NCI-H1930 (cell line): ENCODE measurements at regions not wholly inside any gene's neighbourhood (a gene's known extent, or its start where the extent isn't known, plus 50 kb on each side); places are given as distances from the start of the nearest gene placed in this dataset.
A peak's percentile ranks its signal among the peaks of the same experiment; 100 is the strongest.

ENCODE experiments used
- DNase-seq, 2 experiments: peaks; one replicate each; lab custom pipeline; 2025; lab: John Stamatoyannopoulos, UW

- no peak for DNase-seq
These were observed 118.7 kb downstream of the ZFP36L2 start for GRCh38 chr2:43107679-43108078.

- no peak for DNase-seq
These were observed 119.6 kb downstream of the ZFP36L2 start for GRCh38 chr2:43106559-43107527.

GRCh38 chr2:43105586-43106558 lies 120.5 kb downstream of the ZFP36L2 start:
- no peak for DNase-seq

GRCh38 chr2:43104763-43105162 lies 121.6 kb downstream of the ZFP36L2 start:
- no peak for DNase-seq

- DNase-seq, result no peak
These were observed 122.3 kb downstream of the ZFP36L2 start for GRCh38 chr2:43104106-43104505.

- DNase-seq, result no peak
These were observed 123.4 kb downstream of the ZFP36L2 start for GRCh38 chr2:43103093-43103404.

- DNase-seq, result no peak
These were observed 123.9 kb downstream of the ZFP36L2 start for GRCh38 chr2:43102366-43103092.

- DNase-seq, result no peak
These were observed 124.7 kb downstream of the ZFP36L2 start for GRCh38 chr2:43101751-43102150.

- peak in 1 of 2 experiments; percentile 16 for DNase-seq
These were observed 125.3 kb downstream of the ZFP36L2 start for GRCh38 chr2:43100883-43101662.

GRCh38 chr2:43100362-43100882 lies 126.0 kb downstream of the ZFP36L2 start:
- DNase-seq, result peak in 1 of 2 experiments; percentile 7

GRCh38 chr2:43099797-43100196 lies 126.6 kb downstream of the ZFP36L2 start:
- no peak for DNase-seq

- DNase-seq, result no peak
These were observed 127.9 kb downstream of the ZFP36L2 start for GRCh38 chr2:43098539-43098938.

GRCh38 chr2:43097644-43098408 lies 128.6 kb downstream of the ZFP36L2 start:
- no peak for DNase-seq

- no peak for DNase-seq
These were observed 130.7 kb downstream of the ZFP36L2 start for GRCh38 chr2:43095533-43096295.

GRCh38 chr2:43092520-43093179 lies 133.8 kb downstream of the ZFP36L2 start:
- no peak for DNase-seq

- DNase-seq, result no peak
These were observed 136.1 kb downstream of the ZFP36L2 start for GRCh38 chr2:43090317-43090716.

GRCh38 chr2:43088143-43089073 lies 138.0 kb downstream of the ZFP36L2 start:
- no peak for DNase-seq

GRCh38 chr2:43087413-43087812 lies 139.0 kb downstream of the ZFP36L2 start:
- no peak for DNase-seq
